BE2C (cell line): ENCODE measurements at regions not wholly inside any gene's neighbourhood (a gene's known extent, or its start where the extent isn't known, plus 50 kb on each side); places are given as distances from the start of the nearest gene placed in this dataset.

Source experiments
- DNase-seq: peaks from one replicate; pipeline ENCODE4 v3.0.0-alpha.2; 2020
- H3K27me3 ChIP-seq: fragments of 250-450 bp; sonication (Bioruptor Pico); 2 replicates; pipeline ENCODE4 v1.5.1; 2020; ENCODE audit warnings: mild to moderate bottlenecking
- H3K36me3 ChIP-seq: fragments of 250-450 bp; sonication (Bioruptor Pico); 2 replicates; pipeline ENCODE4 v1.5.1; 2020; ENCODE audit warnings: mild to moderate bottlenecking
- H3K4me1 ChIP-seq: fragments of 250-450 bp; sonication (Bioruptor Pico); 2 replicates; pipeline ENCODE4 v1.5.1; 2020
- H3K4me3 ChIP-seq: 2 replicates; pipeline ENCODE4 v1.5.1; 2011; ENCODE audit warnings: low read depth, low read length
- H3K9me3 ChIP-seq: fragments of 250-450 bp; sonication (Bioruptor Pico); 2 replicates; pipeline ENCODE4 v1.5.1; 2020
- CTCF ChIP-seq: IDR thresholded peaks from 2 replicates; pipeline ENCODE4 v1.5.1; 2012; ENCODE audit warnings: mild to moderate bottlenecking, low read depth, low read length

DNA sequence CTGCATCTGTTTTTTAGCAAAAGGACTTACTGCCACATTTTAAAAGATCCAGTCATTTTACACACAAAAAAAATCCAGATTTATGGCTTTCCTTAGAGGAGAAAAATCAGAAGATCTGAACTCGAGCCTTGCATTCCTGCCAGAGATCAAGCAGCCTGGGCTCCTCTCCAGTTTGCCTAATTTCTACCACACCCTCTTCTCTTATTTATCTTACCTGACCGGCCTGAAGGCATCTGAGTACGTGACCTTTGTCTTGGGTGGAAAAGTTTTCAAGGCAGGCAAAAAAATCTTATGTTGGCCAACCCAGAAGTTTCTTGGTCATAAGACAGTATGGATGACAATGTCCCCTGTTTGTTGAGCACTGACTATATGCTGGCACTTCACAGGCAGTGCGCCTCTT is 60.3 kb downstream of the CHRD start:
- no peak for TF ChIP-seq CTCF
- H3K4me1 ChIP-seq, result no peaks in the 10 kb centered on the region; the same call in 1 of the 2 replicates
- no peaks in the 10 kb centered on the region for H3K27me3 ChIP-seq
- DNase-seq, result no peak
- no peak overlapping the region for H3K4me3 ChIP-seq
- H3K9me3 ChIP-seq, result no peaks in the 10 kb centered on the region
- no peaks in the 10 kb centered on the region for H3K36me3 ChIP-seq

DNA sequence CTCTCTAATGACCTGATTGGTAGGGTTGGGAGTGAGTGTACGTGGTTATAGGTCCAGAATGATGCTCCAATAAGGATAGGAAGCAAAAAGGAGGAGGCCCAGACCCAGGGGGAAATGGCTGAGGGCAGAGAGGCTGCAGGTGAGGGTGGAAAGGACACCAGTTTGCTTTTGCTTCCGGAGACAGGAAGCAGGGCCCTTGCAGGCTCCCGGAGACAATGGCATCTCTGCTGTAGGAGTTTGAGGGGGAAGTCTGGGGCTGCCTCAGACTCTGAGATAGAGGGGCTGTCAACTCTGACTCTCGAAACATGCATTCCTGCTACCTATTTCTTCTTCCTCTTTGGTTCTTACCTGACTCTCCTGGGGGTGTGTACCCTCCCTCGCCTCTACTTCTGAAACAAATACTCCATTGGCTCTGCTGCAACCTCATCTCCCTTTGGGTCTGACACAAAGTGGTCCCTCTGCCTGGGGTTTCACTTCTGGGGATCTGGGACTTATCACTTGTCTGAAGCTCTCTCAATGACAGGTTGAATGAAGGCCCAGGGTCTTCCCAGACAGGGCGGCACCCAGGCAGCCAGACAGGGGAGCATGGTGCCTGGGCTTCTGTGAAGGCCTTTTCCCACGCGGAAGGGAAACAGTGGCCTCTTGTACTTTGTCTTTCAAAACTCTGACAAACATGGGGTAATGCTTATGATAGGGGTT is 61.5 kb downstream of the CHRD start:
- Histone ChIP-seq H3K36me3 (no peaks in the 10 kb centered on the region), H3K9me3 (no peaks in the 10 kb centered on the region), H3K4me1 (no peaks in the 10 kb centered on the region; the same call in 1 of the 2 replicates), H3K27me3 (no peaks in the 10 kb centered on the region), H3K4me3 (no peak overlapping the region)
- no peak for TF ChIP-seq CTCF
- peak; percentile 24 for DNase-seq

DNA sequence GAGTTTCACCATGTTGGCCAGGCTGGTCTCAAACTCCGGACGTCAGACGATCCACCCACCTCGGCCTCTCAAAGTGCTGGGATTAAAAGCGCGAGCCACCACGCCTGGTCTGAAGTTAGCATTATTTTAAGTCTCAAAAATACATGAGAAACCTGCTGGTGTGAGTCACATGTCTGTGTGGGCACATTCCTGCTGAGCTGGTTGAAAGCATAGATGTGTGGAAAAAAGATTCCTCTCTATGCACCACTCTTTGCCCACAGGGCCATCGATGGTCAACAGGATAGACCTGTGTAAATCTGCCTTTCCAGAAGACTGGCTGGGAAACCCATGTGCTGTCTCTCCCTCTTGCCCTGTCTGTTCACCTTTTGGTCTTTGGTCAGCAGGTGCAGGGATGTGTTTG is 63.5 kb downstream of the CHRD start:
- no peak for DNase-seq
- Histone ChIP-seq H3K4me1 (no peaks in the 10 kb centered on the region; the same call in 1 of the 2 replicates), H3K27me3 (no peaks in the 10 kb centered on the region), H3K4me3 (no peak overlapping the region), H3K9me3 (no peaks in the 10 kb centered on the region), H3K36me3 (no peaks in the 10 kb centered on the region)
- TF ChIP-seq CTCF, result no peak

DNA sequence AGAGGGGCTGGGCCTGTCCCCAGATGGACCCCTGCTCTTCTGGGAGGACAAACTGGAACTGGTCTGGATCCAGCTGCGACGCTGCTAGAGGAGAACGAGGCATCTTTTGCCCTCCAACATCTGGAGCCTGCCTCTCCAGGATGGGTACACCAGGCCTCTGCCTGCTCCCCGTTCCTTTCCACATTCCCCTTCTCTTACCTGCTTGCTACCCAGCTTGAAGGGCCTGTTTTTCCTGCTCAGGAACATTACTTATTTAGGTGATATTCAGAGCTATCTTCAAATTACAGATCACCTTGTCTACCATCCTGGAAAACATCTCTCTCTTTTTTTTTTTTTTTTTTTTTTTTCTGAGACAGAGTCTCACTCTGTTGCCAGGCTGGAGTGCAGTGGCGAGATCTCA is 64.0 kb downstream of the CHRD start:
- Histone ChIP-seq H3K9me3 (no peaks in the 10 kb centered on the region), H3K4me3 (no peak overlapping the region), H3K4me1 (no peaks in the 10 kb centered on the region; the same call in 1 of the 2 replicates), H3K36me3 (no peaks in the 10 kb centered on the region), H3K27me3 (no peaks in the 10 kb centered on the region)
- no peak for TF ChIP-seq CTCF
- DNase-seq, result no peak

DNA sequence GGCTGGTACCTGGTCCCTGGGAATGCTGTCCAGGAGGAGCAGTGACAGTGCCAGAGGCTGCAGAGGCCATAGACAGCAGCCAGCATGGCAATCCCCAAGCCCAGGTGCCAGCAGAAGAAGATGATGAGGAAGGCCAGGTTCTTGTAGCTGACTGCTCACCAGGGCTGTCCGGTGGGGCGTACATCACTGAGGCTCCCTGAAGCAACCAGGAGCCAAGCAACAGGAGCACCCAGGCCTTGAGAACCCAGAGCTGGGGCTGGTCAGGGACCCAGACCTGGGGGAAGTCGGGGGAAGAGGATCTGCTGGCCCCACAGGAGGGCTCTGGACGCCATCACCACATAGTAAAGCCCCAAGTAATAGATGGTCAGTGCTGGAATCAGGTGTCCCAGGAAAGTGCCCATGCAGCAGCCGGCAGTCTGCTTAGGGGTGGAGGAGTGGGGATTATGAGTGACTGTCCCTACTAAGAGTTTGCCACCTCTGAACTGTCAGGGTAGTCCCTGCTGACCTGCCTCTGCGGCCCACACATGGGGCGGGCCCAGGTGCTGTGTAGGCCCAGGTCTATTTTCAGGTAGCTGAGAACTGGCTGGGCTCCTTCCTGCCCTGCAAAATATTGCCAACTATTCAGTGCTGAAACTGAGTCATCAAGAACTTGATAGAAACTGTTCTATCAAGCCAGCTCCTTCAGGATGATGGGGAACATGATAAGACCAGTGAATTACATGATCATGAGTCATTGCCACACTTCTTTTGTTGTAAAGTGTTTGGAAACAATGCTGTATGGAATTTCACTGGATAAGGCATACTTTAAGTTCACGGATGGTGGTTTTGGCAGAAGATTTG is 68.7 kb downstream of the CHRD start:
- Histone ChIP-seq H3K4me1 (no peaks in the 10 kb centered on the region; the same call in 1 of the 2 replicates), H3K4me3 (no peak overlapping the region), H3K27me3 (no peaks in the 10 kb centered on the region), H3K9me3 (no peaks in the 10 kb centered on the region), H3K36me3 (no peaks in the 10 kb centered on the region)
- no peak for DNase-seq
- no peak for TF ChIP-seq CTCF

- no peak for TF ChIP-seq CTCF
- Histone ChIP-seq H3K27me3 (no peaks in the 10 kb centered on the region), H3K4me3 (no peak overlapping the region), H3K9me3 (no peaks in the 10 kb centered on the region), H3K4me1 (no peaks in the 10 kb centered on the region; the same call in 1 of the 2 replicates), H3K36me3 (no peaks in the 10 kb centered on the region)
- no peak for DNase-seq
These were observed 69.3 kb downstream of the CHRD start for GRCh38 chr3:184449161-184449515.
